IMR-90 (cell line): ENCODE measurements at regions not wholly inside any gene's neighbourhood (a gene's known extent, or its start where the extent isn't known, plus 50 kb on each side); places are given as distances from the start of the nearest gene placed in this dataset.

ENCODE experiments used
- ATAC-seq: fragments of 200-7000 bp; cut with Tn5 transposase; 2 replicates; pipeline ENCODE4 v1.9.1; 2020; ENCODE audit warnings: low read depth, mild to moderate bottlenecking, moderate library complexity
- BruUV-seq: library from RNA; stranded (reverse); fragments of 400-500 nt; replicated peaks from 2 replicates; lab custom pipeline; 2021; lab: Mats Ljungman, UMichigan
- CTCF ChIA-PET: fragments of 300-600 bp; formaldehyde crosslinking; extraction: SDS; loops from one replicate; lab custom pipeline; 2021; ENCODE audit warnings: antibody characterized with exemption; lab: Yijun Ruan, JAX
- POLR2A ChIA-PET: fragments of 300-600 bp; sonication (Branson Sonifier 250); formaldehyde crosslinking; loops from one replicate; lab custom pipeline; 2022; ENCODE audit warnings: antibody characterized with exemption; ENCODE audit not compliant: unreplicated experiment; lab: Charles Lee
- DNase-seq: peaks from one replicate; pipeline ENCODE4 v3.0.0; 2013
- H2AFZ ChIP-seq: replicated peaks from 2 replicates; pipeline ENCODE3; 2013; ENCODE audit warnings: low read length, mild to moderate bottlenecking; ENCODE audit not compliant: poor library complexity
- H2AK5ac ChIP-seq: 2 replicates; pipeline ENCODE4 v1.6.1; 2013; ENCODE audit warnings: low read depth, low read length, inconsistent platforms
- H2AK9ac ChIP-seq: replicated peaks from 2 replicates; pipeline ENCODE3; 2013; ENCODE audit warnings: mild to moderate bottlenecking, low read depth, low read length, moderate library complexity; ENCODE audit not compliant: poor library complexity
- H2BK120ac ChIP-seq: 2 replicates; pipeline ENCODE4 v1.6.1; 2013; ENCODE audit warnings: low read depth, low read length, inconsistent platforms
- H2BK15ac ChIP-seq: 3 replicates; pipeline ENCODE4 v1.6.1; 2013; ENCODE audit warnings: low read depth, low read length, inconsistent platforms
- H2BK20ac ChIP-seq: 2 replicates; pipeline ENCODE4 v1.6.1; 2013; ENCODE audit warnings: low read depth, mild to moderate bottlenecking, inconsistent platforms, low read length, moderate library complexity
- H2BK5ac ChIP-seq: 2 replicates; pipeline ENCODE4 v1.6.1; 2013; ENCODE audit warnings: mild to moderate bottlenecking, low read depth, low read length, inconsistent platforms; ENCODE audit not compliant: poor library complexity, severe bottlenecking
- H3K14ac ChIP-seq: replicated peaks from 2 replicates; pipeline ENCODE4 v1.6.1; 2013; ENCODE audit warnings: low read depth, low read length, inconsistent platforms
- H3K18ac ChIP-seq: 2 replicates; pipeline ENCODE4 v1.6.1; 2013; ENCODE audit warnings: low read depth, low read length, control low read depth
- H3K23ac ChIP-seq: 2 replicates; pipeline ENCODE4 v1.6.1; 2013; ENCODE audit warnings: low read depth, low read length, inconsistent platforms
- H3K27ac ChIP-seq: 2 replicates; pipeline ENCODE4 v1.5.1; 2013; ENCODE audit warnings: mild to moderate bottlenecking, control low read depth, low read length; ENCODE audit not compliant: insufficient read depth
- H3K27me3 ChIP-seq: 2 replicates; pipeline ENCODE4 v1.6.1; 2013; ENCODE audit warnings: low read length; ENCODE audit not compliant: control insufficient read depth, insufficient read depth
- H3K36me3 ChIP-seq: 2 replicates; pipeline ENCODE4 v1.6.1; 2013; ENCODE audit warnings: low read length, mixed read lengths; ENCODE audit not compliant: control insufficient read depth, insufficient read depth
- H3K4ac ChIP-seq: 2 replicates; pipeline ENCODE4 v1.6.1; 2013; ENCODE audit warnings: low read depth, low read length, inconsistent platforms
- H3K4me1 ChIP-seq: 2 replicates; pipeline ENCODE4 v1.6.1; 2013; ENCODE audit warnings: low read length, mixed read lengths; ENCODE audit not compliant: control insufficient read depth, insufficient read depth
- H3K4me2 ChIP-seq: 2 replicates; pipeline ENCODE4 v1.6.1; 2013; ENCODE audit warnings: low read depth, mild to moderate bottlenecking, control low read depth, low read length, moderate library complexity
- H3K4me3 ChIP-seq: 2 replicates; pipeline ENCODE4 v1.5.1; 2013; ENCODE audit warnings: low read depth, mild to moderate bottlenecking, control low read depth, low read length, moderate library complexity; ENCODE audit not compliant: insufficient read depth
- H3K56ac ChIP-seq: 2 replicates; pipeline ENCODE4 v1.6.1; 2013; ENCODE audit warnings: low read length, inconsistent platforms; ENCODE audit not compliant: insufficient read depth; ENCODE audit errors: extremely low read depth
- H3K79me1 ChIP-seq, 2 experiments: 2 replicates each; pipeline ENCODE4 v1.6.1; 2013; ENCODE audit warnings: low read length in 2 of 2, inconsistent platforms in 1 of 2, low read depth in 1 of 2
- H3K9ac ChIP-seq: 2 replicates; pipeline ENCODE4 v1.6.1; 2013; ENCODE audit warnings: low read depth, low read length, control low read depth
- H3K9me1 ChIP-seq: 2 replicates; pipeline ENCODE4 v1.6.1; 2013; ENCODE audit warnings: low read length, inconsistent platforms; ENCODE audit not compliant: insufficient read depth
- H3K9me3 ChIP-seq: 2 replicates; pipeline ENCODE4 v1.6.1; 2013; ENCODE audit warnings: low read length; ENCODE audit not compliant: control insufficient read depth, insufficient read depth
- H4K20me1 ChIP-seq: 2 replicates; pipeline ENCODE4 v1.6.1; 2013; ENCODE audit warnings: low read length, inconsistent platforms; ENCODE audit not compliant: insufficient read depth
- H4K5ac ChIP-seq: 2 replicates; pipeline ENCODE4 v1.6.1; 2013; ENCODE audit warnings: mild to moderate bottlenecking, low read depth, low read length, control low read depth
- H4K8ac ChIP-seq, 2 experiments: 2 replicates each; pipeline ENCODE4 v1.6.1; 2013; ENCODE audit warnings: low read depth in 2 of 2, low read length in 2 of 2, control low read depth in 1 of 2, inconsistent platforms in 1 of 2
- H4K91ac ChIP-seq: 2 replicates; pipeline ENCODE4 v1.6.1; 2013; ENCODE audit warnings: low read depth, low read length, inconsistent platforms; ENCODE audit not compliant: insufficient read depth
- BHLHE40 ChIP-seq: fragments of 150-350 bp; IDR thresholded peaks from 2 replicates; pipeline ENCODE4 v1.6.1; 2016; ENCODE audit warnings: mild to moderate bottlenecking, low read depth, low read length
- CEBPB ChIP-seq: IDR thresholded peaks from 2 replicates; pipeline ENCODE4 v1.6.1; 2012; ENCODE audit warnings: low read depth, low read length, improper control_type of control experiment
- CHD1 ChIP-seq: IDR thresholded peaks from 2 replicates; pipeline ENCODE4 v1.6.1; 2012; ENCODE audit warnings: low read depth, low read length, improper control_type of control experiment
- FOS ChIP-seq: fragments of 150-350 bp; IDR thresholded peaks from 2 replicates; pipeline ENCODE4 v1.6.1; 2016; ENCODE audit warnings: low read depth, low read length
- MAFK ChIP-seq: IDR thresholded peaks from 2 replicates; pipeline ENCODE4 v1.6.1; 2012; ENCODE audit warnings: low read depth, low read length, improper control_type of control experiment
- MAZ ChIP-seq: IDR thresholded peaks from 2 replicates; pipeline ENCODE4 v1.6.1; 2012; ENCODE audit warnings: low read depth, mild to moderate bottlenecking, low read length, improper control_type of control experiment, moderate library complexity, borderline replicate concordance
- NFE2L2 ChIP-seq: fragments of 150-350 bp; IDR thresholded peaks from 2 replicates; pipeline ENCODE4 v1.6.1; 2016; ENCODE audit warnings: low read depth, mild to moderate bottlenecking, low read length
- POLR2A ChIP-seq: IDR thresholded peaks from 2 replicates; pipeline ENCODE4 v1.6.1; 2012; ENCODE audit warnings: mild to moderate bottlenecking, low read depth, low read length
- RAD21 ChIP-seq: IDR thresholded peaks from 2 replicates; pipeline ENCODE4 v1.6.1; 2012; ENCODE audit warnings: low read length, improper control_type of control experiment
- RCOR1 ChIP-seq: IDR thresholded peaks from 2 replicates; pipeline ENCODE4 v1.6.1; 2012; ENCODE audit warnings: mild to moderate bottlenecking, low read length, improper control_type of control experiment; ENCODE audit not compliant: insufficient replicate concordance
- WGBS, 2 experiments: methylation state at CpG; one replicate each; pipeline versions ENCODE4 v1.1.5 to v1.1.7; 2013; ENCODE audit warnings: missing lambda C conversion rate in 2 of 2; ENCODE audit not compliant: insufficient read length in 1 of 2; ENCODE audit errors: extremely low coverage in 2 of 2; 5-methylcytosine and 5-hydroxymethylcytosine counted together
- dilution Hi-C: fragments of 300-500 bp; cut with HindIII; formaldehyde crosslinking; loops from one replicate; pipeline ENCODE4 v1.14.3; 2018; ENCODE audit warnings: low sequenced_read_pairs; ENCODE audit not compliant: unreplicated experiment
- in situ Hi-C: fragments of 300-500 bp; cut with MboI; formaldehyde crosslinking; loops from 3 replicates; pipeline ENCODE4 v1.14.3; 2019; ENCODE audit warnings: low sequenced_read_pairs, inconsistent platforms, mixed read lengths
- intact Hi-C: fragments of 100-400 bp; cut with micrococcal nuclease; formaldehyde crosslinking; loops from 2 replicates; pipeline ENCODE4 v1.10.0; 2022
- TF ChIP-seq, protein P1 (sequence below): fragments of 150-350 bp; IDR thresholded peaks from 2 replicates; pipeline ENCODE4 v1.6.1; 2017; ENCODE audit warnings: mild to moderate bottlenecking, antibody characterized with exemption, low read length, low read depth
- TF ChIP-seq, protein P2 (sequence below): conservative IDR thresholded peaks from 2 replicates; pipeline ENCODE4 v1.5.1; 2012; ENCODE audit warnings: mild to moderate bottlenecking, low read depth, low read length, improper control_type of control experiment
- TF ChIP-seq, protein P3 (sequence below): fragments of 150-350 bp; IDR thresholded peaks from 2 replicates; pipeline ENCODE4 v1.6.1; 2016; ENCODE audit warnings: low read depth, mild to moderate bottlenecking, low read length, moderate library complexity, borderline replicate concordance

DNA sequence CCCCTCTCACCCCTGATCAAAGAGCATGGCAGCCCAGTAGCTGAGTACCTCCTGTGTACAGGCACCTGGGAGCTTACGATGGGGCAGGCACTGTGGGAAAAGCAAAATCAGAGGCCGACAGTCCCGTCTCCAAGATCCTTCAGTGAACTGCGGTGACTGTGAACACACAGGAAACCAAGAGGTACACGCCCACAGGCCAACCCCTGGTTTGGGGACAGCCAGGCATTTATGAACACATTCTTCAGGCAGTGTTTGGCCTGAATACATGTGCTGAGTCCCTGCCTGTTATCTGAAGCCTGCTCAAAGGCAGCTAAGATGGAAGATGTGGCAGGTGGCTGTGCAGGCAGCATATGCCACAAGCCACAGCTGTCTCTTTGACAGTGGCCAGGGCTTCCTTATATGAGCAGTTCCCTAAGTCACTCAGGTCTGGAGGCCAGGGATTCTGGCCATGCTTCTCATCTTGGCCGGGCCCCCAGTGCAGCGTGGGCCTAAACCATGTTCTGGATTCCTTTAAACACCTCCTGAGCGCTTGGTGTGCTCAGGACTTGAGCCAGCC lies 123.6 kb downstream of the UQCRFS1 start:
- ATAC-seq (no peak), DNase-seq (no peak)

More for the DNA sequence above, 123.6 kb downstream of the UQCRFS1 start:
- H3K36me3 ChIP-seq, result no peaks in the 10 kb centered on the region
- dilution Hi-C loops (no loop called here), intact Hi-C loops (no loop called here), in situ Hi-C loops (no loop called here)
- no peak overlapping the region for H4K91ac ChIP-seq
- H2BK20ac ChIP-seq, result no peak overlapping the region
- H3K9ac ChIP-seq, result no peak overlapping the region
- no peak overlapping the region for H2BK5ac ChIP-seq
- no peak overlapping the region for H3K4me2 ChIP-seq
- no peak overlapping the region for H3K18ac ChIP-seq
- H3K9me1 ChIP-seq, result no peaks in the 10 kb centered on the region
- H3K27me3 ChIP-seq, result no peaks in the 10 kb centered on the region
- no peak overlapping the region for H2AK9ac ChIP-seq
- H4K8ac ChIP-seq, result no peak overlapping the region
- H3K79me1 ChIP-seq, result no peaks in the 10 kb centered on the region
- ChIA-PET CTCF (no interaction called here), POLR2A (no interaction called here)
- no peak overlapping the region for H3K23ac ChIP-seq
- no peak overlapping the region for H4K5ac ChIP-seq
- H2AK5ac ChIP-seq, result no peak overlapping the region
- no TSS peak for BruUV-seq
- no peak overlapping the region for H3K27ac ChIP-seq
- no peak overlapping the region for H2AFZ ChIP-seq
- H4K20me1 ChIP-seq, result no peaks in the 10 kb centered on the region
- H2BK15ac ChIP-seq, result no peak overlapping the region
- no peak overlapping the region for H3K4me3 ChIP-seq
- H3K56ac ChIP-seq, result no peak overlapping the region
- no peaks in the 10 kb centered on the region for H3K4me1 ChIP-seq
- H3K9me3 ChIP-seq, result peaks cover 2% of the 10 kb centered on the region
- no peak for TF ChIP-seq MAFK
- TF ChIP-seq, protein P1, sequence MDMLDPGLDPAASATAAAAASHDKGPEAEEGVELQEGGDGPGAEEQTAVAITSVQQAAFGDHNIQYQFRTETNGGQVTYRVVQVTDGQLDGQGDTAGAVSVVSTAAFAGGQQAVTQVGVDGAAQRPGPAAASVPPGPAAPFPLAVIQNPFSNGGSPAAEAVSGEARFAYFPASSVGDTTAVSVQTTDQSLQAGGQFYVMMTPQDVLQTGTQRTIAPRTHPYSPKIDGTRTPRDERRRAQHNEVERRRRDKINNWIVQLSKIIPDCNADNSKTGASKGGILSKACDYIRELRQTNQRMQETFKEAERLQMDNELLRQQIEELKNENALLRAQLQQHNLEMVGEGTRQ, result no peak
- no peak for TF ChIP-seq BHLHE40
- TF ChIP-seq CEBPB, result no peak
- TF ChIP-seq POLR2A, result no peak
- no peak for TF ChIP-seq MAZ
- TF ChIP-seq, protein P2, sequence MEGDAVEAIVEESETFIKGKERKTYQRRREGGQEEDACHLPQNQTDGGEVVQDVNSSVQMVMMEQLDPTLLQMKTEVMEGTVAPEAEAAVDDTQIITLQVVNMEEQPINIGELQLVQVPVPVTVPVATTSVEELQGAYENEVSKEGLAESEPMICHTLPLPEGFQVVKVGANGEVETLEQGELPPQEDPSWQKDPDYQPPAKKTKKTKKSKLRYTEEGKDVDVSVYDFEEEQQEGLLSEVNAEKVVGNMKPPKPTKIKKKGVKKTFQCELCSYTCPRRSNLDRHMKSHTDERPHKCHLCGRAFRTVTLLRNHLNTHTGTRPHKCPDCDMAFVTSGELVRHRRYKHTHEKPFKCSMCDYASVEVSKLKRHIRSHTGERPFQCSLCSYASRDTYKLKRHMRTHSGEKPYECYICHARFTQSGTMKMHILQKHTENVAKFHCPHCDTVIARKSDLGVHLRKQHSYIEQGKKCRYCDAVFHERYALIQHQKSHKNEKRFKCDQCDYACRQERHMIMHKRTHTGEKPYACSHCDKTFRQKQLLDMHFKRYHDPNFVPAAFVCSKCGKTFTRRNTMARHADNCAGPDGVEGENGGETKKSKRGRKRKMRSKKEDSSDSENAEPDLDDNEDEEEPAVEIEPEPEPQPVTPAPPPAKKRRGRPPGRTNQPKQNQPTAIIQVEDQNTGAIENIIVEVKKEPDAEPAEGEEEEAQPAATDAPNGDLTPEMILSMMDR, result no peak
- no peak for TF ChIP-seq FOS
- no peak for TF ChIP-seq CHD1
- no peak for TF ChIP-seq NFE2L2
- TF ChIP-seq, protein P3, sequence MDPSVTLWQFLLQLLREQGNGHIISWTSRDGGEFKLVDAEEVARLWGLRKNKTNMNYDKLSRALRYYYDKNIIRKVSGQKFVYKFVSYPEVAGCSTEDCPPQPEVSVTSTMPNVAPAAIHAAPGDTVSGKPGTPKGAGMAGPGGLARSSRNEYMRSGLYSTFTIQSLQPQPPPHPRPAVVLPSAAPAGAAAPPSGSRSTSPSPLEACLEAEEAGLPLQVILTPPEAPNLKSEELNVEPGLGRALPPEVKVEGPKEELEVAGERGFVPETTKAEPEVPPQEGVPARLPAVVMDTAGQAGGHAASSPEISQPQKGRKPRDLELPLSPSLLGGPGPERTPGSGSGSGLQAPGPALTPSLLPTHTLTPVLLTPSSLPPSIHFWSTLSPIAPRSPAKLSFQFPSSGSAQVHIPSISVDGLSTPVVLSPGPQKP, result no peak
- TF ChIP-seq RCOR1, result no peak
- TF ChIP-seq RAD21, result no peak
- 55% methylated on average over 4 of the region's 8 CpGs; no CpG with 5 or more reads in 1 of the 2 experiments for WGBS, 2 experiments
- no peak overlapping the region for H2BK120ac ChIP-seq
- H3K4ac ChIP-seq, result no peak overlapping the region
- H3K14ac ChIP-seq, result no peak overlapping the region
